ENCODE measurements at regions not wholly inside any gene's neighbourhood (a gene's known extent, or its start where the extent isn't known, plus 50 kb on each side); places are given as distances from the start of the nearest gene placed in this dataset.
"Not testable (repeated sequence)": the region's sequence is repeated elsewhere in the genome, so short reads cannot be mapped to it uniquely, and the experiment has no call there.

- TF ChIP-seq POLR2AphosphoS5 (IDR thresholded peaks at IDR 0.05; ENCODE audit: low read depth) (no peak), REST (IDR thresholded peaks at IDR 0.05; ENCODE audit: unreplicated experiment) (no peak), ZNF331 (CRISPR knock-in tag; IDR thresholded peaks at IDR 0.05; ENCODE audit: low read depth) (no peak), CTCF (conservative IDR thresholded peaks at IDR 0.05; ENCODE audit: low read depth in 2 of 2) (no peak), CREB1 (CRISPR knock-in tag; IDR thresholded peaks at IDR 0.05; ENCODE audit: low read depth) (no peak), JUNB (IDR thresholded peaks at IDR 0.05; ENCODE audit: unreplicated experiment) (no peak)
These were observed 444.6 kb upstream of the DEFB115 start (continued) for GRCh38 chr20:30812739-30813411.

GRCh38 chr20:30813412-30814311, 443.8 kb upstream of the DEFB115 start:
- not testable (repeated sequence) for H3K9me3 Mint-ChIP-seq; H3K79me2 ChIP-seq (replicated peaks; ENCODE audit: insufficient read depth); H3K36me3 ChIP-seq (ENCODE audit: insufficient read depth); H3K4me1 Mint-ChIP-seq; H3K4me3 Mint-ChIP-seq; H3K4me3 ChIP-seq; H3K4me2 ChIP-seq; H3K9me2 ChIP-seq (ENCODE audit: insufficient read depth); H3K27me3 Mint-ChIP-seq (ENCODE audit: insufficient read depth, low read depth, poor library complexity); H3K27ac ChIP-seq (ENCODE audit: low read depth); ATAC-seq; DNase-seq (ENCODE audit: low spot score); H2AFZ ChIP-seq; H3K27ac Mint-ChIP-seq; H3K4me1 ChIP-seq (ENCODE audit: insufficient read depth); H4K20me1 ChIP-seq (replicated peaks; ENCODE audit: insufficient read depth); H3F3A ChIP-seq (replicated peaks; ENCODE audit: low read depth)
- peaks cover 19% of the 10 kb centered on the region for H3K36me3 Mint-ChIP-seq (ENCODE audit: low read depth)
- peaks cover 14% of the 10 kb centered on the region for H3K27me3 ChIP-seq (ENCODE audit: insufficient read depth)

GRCh38 chr20:30814312-30814639, 443.2 kb upstream of the DEFB115 start:
- not testable (repeated sequence) for H3K9me2 ChIP-seq (ENCODE audit: insufficient read depth); H3K36me3 ChIP-seq (ENCODE audit: insufficient read depth); H3K79me2 ChIP-seq (replicated peaks; ENCODE audit: insufficient read depth); H3F3A ChIP-seq (replicated peaks; ENCODE audit: low read depth); H2AFZ ChIP-seq; DNase-seq (ENCODE audit: low spot score); H3K4me2 ChIP-seq; H3K4me3 Mint-ChIP-seq; ATAC-seq; H3K4me1 ChIP-seq (ENCODE audit: insufficient read depth); H3K9me3 Mint-ChIP-seq; H3K27ac Mint-ChIP-seq; H3K27me3 Mint-ChIP-seq (ENCODE audit: insufficient read depth, low read depth, poor library complexity); H3K4me1 Mint-ChIP-seq; H3K27ac ChIP-seq (ENCODE audit: low read depth); H3K4me3 ChIP-seq; H4K20me1 ChIP-seq (replicated peaks; ENCODE audit: insufficient read depth)
- H3K27me3 ChIP-seq (ENCODE audit: insufficient read depth): peaks cover 14% of the 10 kb centered on the region
- peaks cover 19% of the 10 kb centered on the region for H3K36me3 Mint-ChIP-seq (ENCODE audit: low read depth)

GRCh38 chr20:30815027-30815576, 442.4 kb upstream of the DEFB115 start:
- not testable (repeated sequence) for H2AFZ ChIP-seq; H4K20me1 ChIP-seq (replicated peaks; ENCODE audit: insufficient read depth); H3K9me3 Mint-ChIP-seq; H3K4me1 Mint-ChIP-seq; H3K79me2 ChIP-seq (replicated peaks; ENCODE audit: insufficient read depth); H3K4me2 ChIP-seq; H3K27ac ChIP-seq (ENCODE audit: low read depth); H3K27ac Mint-ChIP-seq; H3K27me3 Mint-ChIP-seq (ENCODE audit: insufficient read depth, low read depth, poor library complexity); H3K4me3 ChIP-seq; ATAC-seq; H3K4me1 ChIP-seq (ENCODE audit: insufficient read depth); H3K36me3 ChIP-seq (ENCODE audit: insufficient read depth); H3K9me2 ChIP-seq (ENCODE audit: insufficient read depth); H3F3A ChIP-seq (replicated peaks; ENCODE audit: low read depth); H3K4me3 Mint-ChIP-seq
- peaks cover 14% of the 10 kb centered on the region for H3K27me3 ChIP-seq (ENCODE audit: insufficient read depth)
- peak; percentile 8 for DNase-seq (ENCODE audit: low spot score)
- peaks cover 19% of the 10 kb centered on the region for H3K36me3 Mint-ChIP-seq (ENCODE audit: low read depth)
